ENCODE measurements at regions not wholly inside any gene's neighbourhood (a gene's known extent, or its start where the extent isn't known, plus 50 kb on each side); places are given as distances from the start of the nearest gene placed in this dataset.

DNA sequence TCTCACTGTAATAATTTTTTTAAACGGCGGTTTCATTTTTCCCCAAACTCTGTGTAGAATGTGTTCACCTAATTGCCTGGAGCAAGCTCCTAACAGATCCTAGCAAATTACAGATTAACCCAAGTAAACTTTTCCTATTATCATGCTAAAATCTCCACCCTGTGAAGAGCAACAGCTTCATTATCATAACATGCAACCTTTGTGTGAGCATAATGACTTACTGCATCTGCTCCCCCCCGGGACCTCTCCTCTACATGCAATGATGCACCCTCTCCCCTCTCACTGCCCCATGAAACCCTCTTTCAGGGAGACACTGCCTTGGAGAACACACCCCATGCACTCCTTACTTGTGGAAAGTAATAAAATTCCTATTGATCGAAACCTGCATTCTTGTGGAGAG lies 717.0 kb upstream of the TMPRSS15 start:
- ChIA-PET POLR2A (no interaction called here), CTCF (no interaction called here), RAD21 (ENCODE audit: low non-redundant PET in 1 of 2, low total read pairs in 2 of 2, uncharacterized antibody in 2 of 2, unreplicated experiment in 2 of 2) (no interaction called here)
- ATAC-seq (no peak), DNase-seq (ENCODE audit: low read depth, low spot score) (no peak)
- no peaks in the 10 kb centered on the region for H3K36me3 ChIP-seq (ENCODE audit: control insufficient read depth in 1 of 2, insufficient read depth in 2 of 2, low read length in 2 of 2)
- no peak overlapping the region for H2AFZ ChIP-seq (ENCODE audit: low read depth, low read length, poor library complexity, severe bottlenecking)
- H3K9me2 ChIP-seq (ENCODE audit: insufficient read depth), result no peaks in the 10 kb centered on the region
- H3K9me3 ChIP-seq (ENCODE audit: control insufficient read depth in 1 of 2, insufficient read depth in 1 of 2, low read depth in 1 of 2, low read length in 2 of 2), result peaks cover 15 to 31% of the 10 kb centered on the region in 2 experiments; a peak in 3 of 4 replicates
- H3K4me2 ChIP-seq (ENCODE audit: low read length), result no peak overlapping the region
- no peaks in the 10 kb centered on the region for H3K4me1 ChIP-seq (ENCODE audit: control insufficient read depth in 1 of 2, insufficient read depth in 2 of 2, low read length in 2 of 2)
- H3K27ac ChIP-seq (ENCODE audit: low read depth, low read length), result no peak overlapping the region
- H3K4me3 ChIP-seq (replicated peaks in 1 of 2; ENCODE audit: low read depth in 1 of 2, low read length in 2 of 2), result no peak overlapping the region
- H4K20me1 ChIP-seq (ENCODE audit: insufficient read depth), result no peaks in the 10 kb centered on the region
- H3K27me3 ChIP-seq (ENCODE audit: insufficient read depth, low read length), result no peaks in the 10 kb centered on the region
- no peak overlapping the region for H3K9ac ChIP-seq (ENCODE audit: low read length)
- TF ChIP-seq RAD21 (IDR thresholded peaks at IDR 0.05; ENCODE audit: low read depth) (no peak), CEBPB (IDR thresholded peaks at IDR 0.05; ENCODE audit: low read depth) (no peak), FOSL1 (IDR thresholded peaks at IDR 0.05; ENCODE audit: low read depth) (no peak), CTCF (IDR thresholded peaks at IDR 0.05 in 2 of 3, conservative IDR thresholded peaks at IDR 0.05 in 1 of 3; ENCODE audit: borderline replicate concordance in 1 of 3, insufficient read depth in 1 of 3, low read depth in 2 of 3, low read length in 2 of 3) (no peak), ZNF274 (IDR thresholded peaks at IDR 0.05; ENCODE audit: low read depth, low read length) (no peak), POLR2A (IDR thresholded peaks at IDR 0.05; ENCODE audit: borderline replicate concordance, extremely low read depth, insufficient read depth, insufficient read length) (no peak), EGR1 (IDR thresholded peaks at IDR 0.05; ENCODE audit: low read depth) (no peak), CBX3 (IDR thresholded peaks at IDR 0.05; ENCODE audit: low read depth) (no peak), TCF7L2 (IDR thresholded peaks at IDR 0.05; ENCODE audit: borderline replicate concordance, extremely low read depth, insufficient read depth, insufficient read length) (no peak), SIN3A (IDR thresholded peaks at IDR 0.05; ENCODE audit: low read depth) (no peak)
- TF ChIP-seq, protein P1, sequence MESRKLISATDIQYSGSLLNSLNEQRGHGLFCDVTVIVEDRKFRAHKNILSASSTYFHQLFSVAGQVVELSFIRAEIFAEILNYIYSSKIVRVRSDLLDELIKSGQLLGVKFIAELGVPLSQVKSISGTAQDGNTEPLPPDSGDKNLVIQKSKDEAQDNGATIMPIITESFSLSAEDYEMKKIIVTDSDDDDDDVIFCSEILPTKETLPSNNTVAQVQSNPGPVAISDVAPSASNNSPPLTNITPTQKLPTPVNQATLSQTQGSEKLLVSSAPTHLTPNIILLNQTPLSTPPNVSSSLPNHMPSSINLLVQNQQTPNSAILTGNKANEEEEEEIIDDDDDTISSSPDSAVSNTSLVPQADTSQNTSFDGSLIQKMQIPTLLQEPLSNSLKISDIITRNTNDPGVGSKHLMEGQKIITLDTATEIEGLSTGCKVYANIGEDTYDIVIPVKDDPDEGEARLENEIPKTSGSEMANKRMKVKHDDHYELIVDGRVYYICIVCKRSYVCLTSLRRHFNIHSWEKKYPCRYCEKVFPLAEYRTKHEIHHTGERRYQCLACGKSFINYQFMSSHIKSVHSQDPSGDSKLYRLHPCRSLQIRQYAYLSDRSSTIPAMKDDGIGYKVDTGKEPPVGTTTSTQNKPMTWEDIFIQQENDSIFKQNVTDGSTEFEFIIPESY (IDR thresholded peaks at IDR 0.05; ENCODE audit: extremely low read depth, insufficient replicate concordance, low read length), result no peak
- no TSS peak for BruUV-seq (replicated peaks)
- intact Hi-C loops (cut with micrococcal nuclease), result no loop called here
- no peaks in the 10 kb centered on the region for H3K79me2 ChIP-seq (ENCODE audit: insufficient read depth, low read length)

Measured in HCT116 (cell line).